GM19025 (cell line): ENCODE measurements at regions not wholly inside any gene's neighbourhood (a gene's known extent, or its start where the extent isn't known, plus 50 kb on each side); places are given as distances from the start of the nearest gene placed in this dataset.

Experiments used
- ATAC-seq: cut with Tn5 transposase; IDR thresholded peaks from one replicate; pipeline ENCODE4 v1.9.1; 2021; ENCODE audit warnings: mild to moderate bottlenecking, low read depth, moderate library complexity; ENCODE audit not compliant: unreplicated experiment

- ATAC-seq: no peak
These were observed 143.5 kb upstream of the ZMIZ1 start for GRCh38 chr10:78925275-78925674.

GRCh38 chr10:78925800-78926319 lies 142.9 kb upstream of the ZMIZ1 start:
- ATAC-seq: no peak

- ATAC-seq: no peak
These were observed 141.3 kb upstream of the ZMIZ1 start for GRCh38 chr10:78927257-78927995.

GRCh38 chr10:78928330-78928729 lies 140.4 kb upstream of the ZMIZ1 start:
- ATAC-seq: no peak

GRCh38 chr10:78929541-78929940 lies 139.2 kb upstream of the ZMIZ1 start:
- ATAC-seq: no peak

- no peak for ATAC-seq
These were observed 137.3 kb upstream of the ZMIZ1 start for GRCh38 chr10:78931321-78932053.

GRCh38 chr10:78932054-78932386 lies 136.7 kb upstream of the ZMIZ1 start:
- no peak for ATAC-seq

- no peak for ATAC-seq
These were observed 135.9 kb upstream of the ZMIZ1 start for GRCh38 chr10:78932861-78933260.

GRCh38 chr10:78933828-78934531 lies 134.8 kb upstream of the ZMIZ1 start:
- no peak for ATAC-seq

GRCh38 chr10:78934532-78934898 lies 134.3 kb upstream of the ZMIZ1 start:
- ATAC-seq: no peak

GRCh38 chr10:78934994-78935602 lies 133.7 kb upstream of the ZMIZ1 start:
- no peak for ATAC-seq

- no peak for ATAC-seq
These were observed 132.9 kb upstream of the ZMIZ1 start for GRCh38 chr10:78935697-78936407.

GRCh38 chr10:78936412-78937342 lies 132.1 kb upstream of the ZMIZ1 start:
- ATAC-seq: no peak

GRCh38 chr10:78937393-78937792 lies 131.4 kb upstream of the ZMIZ1 start:
- ATAC-seq: no peak

- no peak for ATAC-seq
These were observed 130.7 kb upstream of the ZMIZ1 start for GRCh38 chr10:78937800-78938694.

- ATAC-seq: no peak
These were observed 129.8 kb upstream of the ZMIZ1 start for GRCh38 chr10:78938695-78939672.

- ATAC-seq: no peak
These were observed 126.7 kb upstream of the ZMIZ1 start for GRCh38 chr10:78942091-78942501.
